ENCODE measurements at regions not wholly inside any gene's neighbourhood (a gene's known extent, or its start where the extent isn't known, plus 50 kb on each side); places are given as distances from the start of the nearest gene placed in this dataset.

GRCh38 chr6:15096894-15097837, 148.7 kb upstream of the JARID2 start:
- H3F3A ChIP-seq (replicated peaks; ENCODE audit: low read depth): 0 out of 2 replicates have a peak, but pooled peaks cover 8% of the 10 kb centered on the region
- no peaks in the 10 kb centered on the region for H3K79me2 ChIP-seq (replicated peaks; ENCODE audit: insufficient read depth)
- DNase-seq (ENCODE audit: low spot score): no peak
- no peak overlapping the region for H3K27ac ChIP-seq (ENCODE audit: low read depth)
- H3K27me3 Mint-ChIP-seq (ENCODE audit: insufficient read depth, low read depth, poor library complexity): peaks cover 1% of the 10 kb centered on the region
- H3K9me2 ChIP-seq (ENCODE audit: insufficient read depth): 0 out of 2 replicates have a peak, but pooled peaks cover 3% of the 10 kb centered on the region
- H2AFZ ChIP-seq: no peak overlapping the region
- H3K4me3 ChIP-seq: no peak overlapping the region
- H3K4me3 Mint-ChIP-seq: no peak overlapping the region
- H3K27me3 ChIP-seq (ENCODE audit: insufficient read depth): no peaks in the 10 kb centered on the region
- H3K4me2 ChIP-seq: no peak overlapping the region
- H3K4me1 ChIP-seq (ENCODE audit: insufficient read depth): no peaks in the 10 kb centered on the region
- no peak for ATAC-seq
- H4K20me1 ChIP-seq (replicated peaks; ENCODE audit: insufficient read depth): no peaks in the 10 kb centered on the region
- no peaks in the 10 kb centered on the region for H3K36me3 Mint-ChIP-seq (ENCODE audit: low read depth)
- H3K4me1 Mint-ChIP-seq: no peaks in the 10 kb centered on the region
- no peaks in the 10 kb centered on the region for H3K36me3 ChIP-seq (ENCODE audit: insufficient read depth)
- TF ChIP-seq ZNF114 (CRISPR knock-in tag; IDR thresholded peaks at IDR 0.05): no peak
- no peak for TF ChIP-seq REST (IDR thresholded peaks at IDR 0.05; ENCODE audit: unreplicated experiment)
- TF ChIP-seq STAT1 (IDR thresholded peaks at IDR 0.05; ENCODE audit: unreplicated experiment): no peak
- no peak for TF ChIP-seq EZH2phosphoT487 (IDR thresholded peaks at IDR 0.05; ENCODE audit: unreplicated experiment)
- no peak for TF ChIP-seq CREB1 (CRISPR knock-in tag; IDR thresholded peaks at IDR 0.05; ENCODE audit: low read depth)
- TF ChIP-seq ZNF462 (CRISPR knock-in tag; IDR thresholded peaks at IDR 0.05): no peak
- TF ChIP-seq NANOG (IDR thresholded peaks at IDR 0.05; ENCODE audit: borderline replicate concordance): no peak
- no peak for TF ChIP-seq ETS1 (IDR thresholded peaks at IDR 0.05)
- no peak for TF ChIP-seq EZH2 (IDR thresholded peaks at IDR 0.05; ENCODE audit: low read depth, unreplicated experiment)
- TF ChIP-seq POLR2AphosphoS5 (IDR thresholded peaks at IDR 0.05; ENCODE audit: low read depth): no peak
- TF ChIP-seq ZNF331 (CRISPR knock-in tag; IDR thresholded peaks at IDR 0.05; ENCODE audit: low read depth): no peak
- H3K9me3 Mint-ChIP-seq: no peaks in the 10 kb centered on the region; the same call in 2 of the 3 replicates
- no peak overlapping the region for H3K27ac Mint-ChIP-seq
